HG03558 (cell line): ENCODE measurements at regions not wholly inside any gene's neighbourhood (a gene's known extent, or its start where the extent isn't known, plus 50 kb on each side); places are given as distances from the start of the nearest gene placed in this dataset.
"Not testable (repeated sequence)": the region's sequence is repeated elsewhere in the genome, so short reads cannot be mapped to it uniquely, and the experiment has no call there.

Experiments used
- ATAC-seq: cut with Tn5 transposase; IDR thresholded peaks from one replicate; pipeline ENCODE4 v1.9.1; 2021; ENCODE audit warnings: moderate number of reproducible peaks; ENCODE audit not compliant: unreplicated experiment; ENCODE audit errors: extremely low read depth

DNA sequence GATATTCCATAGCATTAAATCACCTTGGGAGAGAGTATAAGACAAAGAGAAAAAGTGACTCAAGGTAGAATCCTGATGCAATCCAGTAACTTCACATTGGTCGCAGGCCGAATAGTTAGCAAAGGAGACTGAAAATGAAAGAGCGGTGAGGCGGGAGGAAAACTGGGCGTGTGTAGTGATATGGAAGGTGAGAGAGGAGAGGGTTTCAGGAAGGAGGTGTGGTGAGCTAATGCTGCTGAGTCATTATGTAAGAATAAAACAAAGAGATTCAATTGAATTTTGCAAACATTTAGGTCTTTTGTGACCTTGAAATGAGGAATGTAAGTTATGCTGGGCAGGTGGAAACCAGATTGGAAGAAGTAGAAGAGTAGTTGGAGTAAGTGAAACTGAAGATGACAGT is 235.3 kb downstream of the C3orf38 start:
- ATAC-seq, result peak; percentile 79

DNA sequence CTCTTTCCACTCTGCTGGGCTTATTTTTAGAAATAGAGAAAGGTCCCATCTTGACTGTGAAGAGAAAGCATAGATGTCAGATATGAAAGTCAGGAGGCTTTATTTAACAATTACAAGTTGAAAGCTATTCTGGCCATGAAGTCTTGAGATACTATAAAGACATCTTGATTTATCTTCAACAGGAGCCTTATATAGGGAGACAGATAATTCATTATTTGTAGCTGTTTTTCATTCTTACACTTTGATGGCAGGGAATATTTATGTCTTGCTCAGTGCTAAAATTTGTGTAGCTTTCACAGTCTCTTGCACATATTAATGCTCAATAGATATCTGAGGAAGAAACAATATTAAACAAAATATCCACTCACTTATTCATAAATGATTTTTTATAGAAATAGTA is 248.8 kb downstream of the C3orf38 start:
- ATAC-seq, result no peak

DNA sequence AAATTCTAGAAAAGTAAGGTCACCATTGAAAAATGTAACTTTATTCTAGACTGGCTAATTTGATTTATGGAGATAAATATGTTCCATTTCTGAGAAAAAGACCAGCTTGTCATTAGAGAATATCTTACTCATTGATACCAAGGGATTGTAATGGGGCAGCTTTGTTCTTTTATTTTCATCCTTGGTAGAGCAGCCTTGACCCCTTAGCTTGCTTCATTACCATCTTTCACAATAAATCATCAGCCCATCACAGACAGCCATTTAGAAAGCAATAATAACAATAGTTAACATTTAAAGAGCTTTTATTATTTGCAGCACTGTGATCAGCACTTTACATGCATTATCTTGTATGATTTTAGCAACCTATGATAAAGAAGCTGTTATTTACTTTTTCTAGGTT is 253.6 kb downstream of the C3orf38 start:
- ATAC-seq, result no peak

DNA sequence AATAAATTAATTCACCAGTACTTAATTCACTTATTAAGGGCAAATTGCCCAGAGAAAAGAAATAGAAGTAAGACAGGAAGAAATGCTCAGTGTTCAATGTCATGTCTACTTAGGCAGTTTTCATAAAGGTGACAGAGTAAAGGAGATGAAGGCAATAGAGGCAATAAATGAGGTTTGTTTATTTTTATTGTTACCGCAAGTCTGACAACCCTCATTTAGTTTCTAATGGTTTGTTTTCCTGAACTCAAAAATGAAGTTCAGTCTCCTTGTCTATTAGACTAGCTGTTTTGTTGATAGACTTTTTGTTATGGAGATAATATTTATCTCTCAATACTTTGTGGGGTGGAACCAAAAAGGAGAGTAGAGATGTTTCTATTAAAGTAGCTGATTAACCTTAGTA is 258.3 kb downstream of the C3orf38 start:
- no peak for ATAC-seq

DNA sequence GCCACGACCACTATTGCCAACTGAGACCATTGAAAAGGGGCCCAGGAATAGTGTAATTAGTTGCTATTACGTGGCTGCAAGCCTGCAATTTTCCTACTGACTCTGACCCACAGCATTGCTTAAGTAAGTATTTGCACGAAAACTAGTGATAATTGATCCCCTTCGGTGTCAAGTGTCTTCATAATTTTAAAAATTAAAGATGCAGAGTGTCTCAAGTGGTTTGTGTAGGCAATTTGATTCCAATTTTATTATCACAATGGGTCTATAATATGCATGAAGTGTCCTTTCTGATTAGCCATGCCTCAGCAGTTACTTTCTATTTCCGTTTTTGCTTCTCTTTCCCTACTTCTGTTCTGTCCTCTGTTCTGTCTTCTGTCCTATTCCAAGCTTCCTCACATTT is 259.2 kb downstream of the C3orf38 start:
- ATAC-seq, result no peak

DNA sequence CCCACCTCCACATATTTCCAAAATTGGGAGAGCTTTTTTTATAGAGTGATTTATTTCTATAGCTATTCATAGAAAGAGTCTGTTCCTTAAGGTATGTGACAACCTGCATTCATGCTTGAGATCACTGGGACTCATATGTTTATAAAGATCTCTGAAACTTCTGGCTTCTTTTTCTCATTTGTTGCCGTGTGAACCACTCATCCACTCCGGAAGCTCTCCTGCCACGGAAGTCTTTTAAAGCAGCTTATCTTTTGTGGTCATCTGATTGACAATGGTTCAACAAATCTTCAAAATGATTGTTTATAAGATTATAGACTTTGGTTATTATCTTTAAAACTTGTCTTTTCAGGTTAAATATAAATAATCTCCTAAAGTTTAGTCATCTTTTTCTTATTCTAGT is 260.5 kb downstream of the C3orf38 start:
- ATAC-seq, result no peak

DNA sequence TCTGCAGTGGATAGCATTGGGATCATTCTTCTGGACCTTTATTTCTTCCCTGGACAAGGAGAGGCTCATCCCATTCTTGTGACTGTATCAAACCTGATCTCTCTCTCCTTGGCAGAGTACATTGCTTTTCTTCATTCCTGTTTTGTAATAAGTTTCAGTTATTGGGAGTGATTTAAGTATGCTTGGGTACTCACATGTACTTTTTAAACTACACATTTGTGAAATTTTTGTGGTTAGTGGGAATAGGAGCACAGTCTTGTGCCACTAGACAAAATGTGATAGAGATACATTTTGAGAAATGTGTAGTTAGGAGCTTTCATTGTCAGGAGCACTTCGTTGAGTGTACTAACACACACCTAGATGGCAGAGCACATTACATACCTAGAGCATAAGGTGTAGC is 262.6 kb downstream of the C3orf38 start:
- ATAC-seq, result no peak

DNA sequence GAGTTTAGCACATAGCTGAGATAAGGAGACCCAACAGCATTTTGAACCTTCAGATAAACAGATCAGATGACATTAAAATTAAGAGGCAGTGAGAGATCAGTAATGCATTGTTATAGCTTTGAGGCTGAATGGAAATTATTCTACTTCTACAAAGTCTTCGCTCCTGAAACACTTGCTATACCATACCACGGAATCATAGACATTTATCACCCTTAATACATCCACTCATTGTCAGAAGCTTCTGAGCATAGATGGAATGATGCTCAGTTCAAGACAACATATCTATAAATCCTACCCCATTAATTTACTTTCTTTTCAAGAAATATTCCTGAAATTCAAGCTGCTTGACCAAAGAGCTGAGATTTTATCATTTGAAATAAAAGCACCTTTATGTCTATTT is 266.7 kb downstream of the C3orf38 start:
- no peak for ATAC-seq

DNA sequence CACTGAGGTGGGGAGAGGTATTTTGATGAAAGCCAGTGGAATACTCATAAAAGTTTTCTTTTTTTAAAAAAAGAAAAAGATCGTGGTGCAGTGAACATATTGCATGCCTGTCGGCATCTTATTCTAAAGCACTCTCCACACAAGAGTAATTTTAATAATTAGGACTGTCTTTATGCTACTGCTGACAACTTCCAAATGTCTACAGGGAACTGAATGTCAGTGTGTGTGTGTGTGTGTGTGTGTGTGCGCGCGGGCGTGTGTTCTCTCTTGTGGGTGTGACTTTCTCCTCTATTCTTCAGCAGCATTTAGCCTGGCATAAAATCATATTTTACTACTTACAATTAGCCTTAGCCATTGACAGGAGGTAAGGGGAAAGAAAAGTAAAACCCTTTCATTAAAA is 268.5 kb downstream of the C3orf38 start:
- no peak for ATAC-seq

DNA sequence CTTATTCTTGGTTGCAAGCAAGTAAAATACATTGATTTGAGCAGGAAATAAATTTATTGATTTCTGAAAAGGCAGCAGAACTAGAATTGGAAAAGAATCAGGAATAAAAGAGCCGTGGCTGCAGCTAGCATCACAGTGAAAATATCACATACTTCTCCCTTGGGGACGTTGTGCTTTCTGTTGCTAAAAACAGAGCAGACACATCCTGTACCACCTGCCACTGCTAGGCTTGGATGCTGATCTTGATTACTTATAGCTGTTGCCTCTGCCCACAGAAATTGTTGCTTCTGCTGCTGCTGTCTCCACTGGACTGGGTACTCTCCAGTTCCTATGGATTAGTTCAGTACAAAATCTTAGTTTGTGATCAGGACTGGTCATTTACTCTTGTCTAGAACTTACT is 283.8 kb downstream of the C3orf38 start:
- peak; percentile 98 for ATAC-seq

DNA sequence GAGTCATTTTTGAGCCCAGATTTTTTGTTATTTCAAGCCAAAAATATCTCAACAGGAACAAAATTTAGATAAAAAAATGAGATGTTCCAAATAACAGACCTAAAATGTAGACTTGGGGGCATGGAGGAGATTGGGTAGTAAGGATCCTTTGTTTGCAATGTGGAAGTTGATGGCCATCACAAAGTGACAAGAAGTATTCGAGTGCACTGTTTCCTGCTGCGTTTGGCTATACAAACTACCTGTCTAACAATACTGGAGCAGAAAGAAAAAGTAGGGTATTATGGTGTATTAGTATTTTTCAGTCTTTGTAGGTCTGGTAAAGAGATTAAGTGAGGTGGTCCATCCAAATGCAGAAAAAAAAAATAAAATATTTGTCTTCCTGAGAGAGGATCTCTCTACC is 284.2 kb downstream of the C3orf38 start:
- ATAC-seq, result no peak

DNA sequence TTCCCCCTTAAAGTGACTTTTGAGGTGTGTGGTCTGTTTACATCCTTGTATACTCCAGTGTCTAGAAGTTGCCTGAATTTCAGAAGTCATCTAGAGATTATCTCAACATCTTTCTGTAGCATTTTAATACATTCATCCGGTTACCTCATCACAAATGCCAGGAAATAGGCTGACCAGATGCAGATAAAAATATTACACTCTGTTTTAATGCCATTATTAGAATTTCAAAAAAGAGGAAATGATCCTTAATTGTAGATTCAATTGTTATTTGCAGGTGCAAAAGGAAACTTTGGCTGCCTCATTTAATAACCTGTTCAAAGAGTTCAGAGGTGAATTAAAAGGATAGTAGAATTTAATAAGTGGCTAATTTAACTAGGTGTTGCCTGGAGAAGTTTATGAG is 290.9 kb downstream of the C3orf38 start:
- ATAC-seq, result no peak

DNA sequence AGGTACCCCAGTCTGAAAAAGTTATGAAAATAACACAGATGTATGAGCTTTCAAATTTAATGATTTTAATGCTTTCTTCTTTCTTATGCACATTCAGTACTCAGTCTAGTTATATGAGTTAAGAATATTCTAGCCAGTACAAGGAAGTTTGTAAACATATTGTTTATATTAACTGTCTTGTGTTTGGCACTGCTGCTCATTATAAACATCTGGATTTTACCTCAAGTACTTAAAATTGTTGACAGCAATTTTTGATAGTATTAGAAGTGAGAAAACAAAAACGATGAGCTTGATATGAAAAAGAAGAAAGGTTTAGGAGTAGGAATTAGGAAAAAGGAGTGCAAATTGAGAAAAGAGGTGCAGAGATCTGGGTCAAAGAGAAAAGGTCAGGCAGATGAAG is 293.3 kb downstream of the C3orf38 start:
- no peak for ATAC-seq

DNA sequence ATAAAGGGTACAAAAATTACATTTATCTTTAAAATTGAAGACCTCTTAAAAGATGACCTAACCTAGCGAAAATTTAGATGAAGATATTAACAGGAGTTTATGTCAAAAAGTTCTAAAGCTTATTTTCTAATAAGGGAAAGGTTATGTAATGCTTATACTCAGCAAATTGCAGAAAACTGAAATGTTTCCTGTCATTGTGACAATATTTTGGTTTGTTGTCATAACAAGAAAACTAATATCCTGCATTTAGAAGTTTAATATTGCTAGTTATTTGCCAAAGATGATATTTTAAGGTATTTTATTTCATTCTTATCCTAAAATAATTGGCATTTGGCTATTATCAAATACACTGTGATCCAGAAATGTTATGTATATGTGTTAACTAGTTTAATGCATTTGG is 294.5 kb downstream of the C3orf38 start:
- ATAC-seq, result no peak

DNA sequence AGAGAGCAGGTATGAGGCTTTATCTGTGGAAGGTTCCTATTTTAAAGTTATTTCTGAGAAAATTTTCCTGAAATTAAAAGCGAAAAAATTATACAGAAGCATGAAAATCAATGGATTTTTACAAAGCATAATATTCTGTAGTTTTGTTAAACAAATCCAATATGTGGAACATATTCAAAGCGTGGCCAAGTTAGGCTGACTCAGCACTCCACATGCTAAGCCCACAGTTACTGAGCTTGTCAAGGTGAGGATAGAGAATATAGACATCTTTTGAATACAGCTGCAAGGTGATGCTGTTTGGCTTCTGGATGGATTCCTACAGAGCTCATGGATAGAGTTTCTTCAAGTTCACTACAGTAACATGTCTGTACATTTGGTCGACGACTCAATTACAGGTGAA is 302.5 kb downstream of the C3orf38 start:
- ATAC-seq, result no peak

DNA sequence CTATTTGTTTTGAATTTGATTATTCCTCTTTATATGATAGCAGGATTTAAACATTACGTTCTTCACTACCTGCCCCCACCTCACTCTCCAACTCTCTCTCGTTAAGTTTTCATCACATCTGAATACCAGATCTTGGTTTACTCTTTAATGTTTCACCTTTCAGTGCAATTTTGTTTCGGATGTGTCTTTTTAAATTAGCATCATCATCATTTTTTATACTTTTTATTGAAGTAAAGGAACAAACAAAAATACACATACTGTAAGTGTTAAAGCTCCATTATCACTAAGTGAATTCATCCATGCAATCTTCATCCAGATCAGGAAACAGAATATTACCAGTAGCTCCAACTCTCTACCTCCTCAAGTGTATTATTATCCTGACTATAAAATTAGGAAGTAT is 310.6 kb downstream of the C3orf38 start:
- no peak for ATAC-seq

DNA sequence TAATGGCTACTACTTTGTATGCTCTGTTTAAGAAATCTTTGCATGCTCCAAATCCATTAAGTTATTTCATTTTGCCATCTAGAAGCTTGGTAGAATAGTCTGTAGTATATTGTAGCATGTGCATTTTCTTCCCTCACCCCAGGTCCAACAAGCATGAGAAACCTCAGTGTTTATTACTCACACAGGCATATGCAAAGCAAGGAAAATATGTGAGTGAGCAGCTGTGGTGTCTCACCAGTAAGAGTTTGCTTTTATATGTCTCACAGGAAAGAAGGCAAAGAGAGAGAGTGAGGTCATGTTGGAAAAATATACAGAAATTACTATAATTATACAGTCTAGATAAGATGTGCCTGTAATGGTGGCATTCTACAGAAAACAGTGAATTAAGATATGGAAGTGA is 312.5 kb downstream of the C3orf38 start:
- no peak for ATAC-seq

DNA sequence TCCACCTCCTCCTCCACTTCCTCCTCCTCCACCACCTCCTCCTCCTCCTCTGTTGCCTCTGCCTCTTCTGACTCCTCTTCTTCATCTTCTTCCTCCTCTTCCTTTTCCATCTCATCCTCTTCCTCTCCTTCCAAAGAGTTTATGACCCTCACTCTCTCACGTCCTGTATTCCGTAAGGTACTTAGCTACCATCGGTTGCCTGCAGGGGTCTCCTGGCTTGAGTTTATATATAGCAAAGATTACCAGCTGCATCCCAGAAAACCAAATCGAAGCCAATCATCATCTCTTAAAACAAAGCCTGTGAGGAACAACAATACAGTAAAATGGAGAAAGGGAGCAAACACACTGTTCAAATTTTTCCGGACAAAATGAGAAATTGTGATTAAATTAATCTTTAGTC is 317.4 kb downstream of the C3orf38 start:
- ATAC-seq, result no peak

DNA sequence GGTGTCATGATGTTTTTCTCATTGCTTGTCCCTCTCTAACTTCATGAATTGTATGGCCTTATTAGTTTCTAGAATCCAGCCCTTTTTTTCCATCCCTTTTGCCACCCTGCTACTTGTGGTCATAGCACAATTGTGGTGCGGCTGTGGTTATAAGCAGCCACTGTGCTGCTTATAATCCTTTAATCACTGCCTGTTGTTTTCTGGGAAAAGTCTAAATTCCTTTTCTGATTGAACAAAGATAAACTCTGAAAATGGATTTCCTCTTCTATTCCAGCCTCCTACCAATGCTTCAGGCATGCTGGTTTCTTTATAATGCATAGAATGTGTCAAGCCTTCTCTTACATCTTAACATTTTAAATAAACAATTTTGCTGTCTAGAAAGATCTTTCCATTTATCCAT is 319.5 kb downstream of the C3orf38 start:
- ATAC-seq, result no peak

DNA sequence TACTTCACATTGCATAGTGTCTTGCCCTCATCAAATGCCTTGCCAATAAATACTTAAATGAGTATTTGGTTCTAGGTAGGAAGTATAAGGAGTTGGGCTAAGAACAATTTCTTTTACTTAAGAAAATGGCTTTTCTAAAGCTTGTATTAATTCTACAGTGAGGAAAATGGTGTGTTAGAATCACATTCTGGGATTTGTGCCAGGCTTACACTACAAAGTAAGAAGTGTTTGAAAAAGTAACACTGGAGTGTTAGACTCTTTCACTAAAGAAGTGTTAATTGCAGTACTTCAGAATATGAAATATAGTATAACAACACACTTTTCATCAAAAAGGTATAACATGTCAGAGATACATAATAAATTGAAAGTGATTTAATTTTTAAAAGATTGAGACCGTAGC is 328.7 kb downstream of the C3orf38 start:
- no peak for ATAC-seq

DNA sequence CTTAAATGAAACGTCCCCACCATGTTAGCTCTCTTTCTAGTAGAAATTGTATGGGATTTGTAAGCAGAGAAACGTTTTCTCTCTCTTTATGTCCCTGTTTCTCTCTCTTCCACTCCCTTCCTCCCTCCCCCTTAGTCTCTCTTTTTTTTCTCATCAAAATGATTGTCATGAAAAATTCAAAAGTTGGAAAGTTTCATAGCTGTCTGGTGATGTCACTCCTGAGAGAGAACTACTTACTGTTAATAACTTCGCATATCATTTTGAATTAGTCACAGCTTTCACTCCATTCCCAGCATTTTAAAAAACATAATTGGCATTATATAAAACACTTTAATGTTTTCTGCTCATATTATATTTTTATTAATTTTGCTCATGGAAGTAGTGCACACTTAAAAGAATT is 331.1 kb downstream of the C3orf38 start:
- no peak for ATAC-seq

DNA sequence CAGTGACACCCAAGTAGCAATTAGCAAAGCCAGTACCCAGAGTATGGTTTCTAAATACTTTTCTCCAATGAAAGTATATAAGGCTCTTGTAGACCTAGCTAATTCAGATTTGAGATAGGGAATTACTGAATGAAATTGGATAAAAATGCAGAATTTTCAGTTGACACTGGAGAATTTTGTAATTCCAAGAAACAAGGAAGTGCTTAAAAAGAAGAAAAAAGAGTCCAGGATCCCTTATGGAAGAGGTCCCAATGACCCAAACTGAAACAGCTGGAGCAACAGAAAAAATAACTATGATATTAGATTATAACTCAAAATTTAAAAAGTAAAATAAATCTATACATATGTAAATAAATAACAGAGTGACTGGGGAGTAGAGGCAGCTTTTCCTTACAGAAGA is 335.2 kb downstream of the C3orf38 start:
- no peak for ATAC-seq

DNA sequence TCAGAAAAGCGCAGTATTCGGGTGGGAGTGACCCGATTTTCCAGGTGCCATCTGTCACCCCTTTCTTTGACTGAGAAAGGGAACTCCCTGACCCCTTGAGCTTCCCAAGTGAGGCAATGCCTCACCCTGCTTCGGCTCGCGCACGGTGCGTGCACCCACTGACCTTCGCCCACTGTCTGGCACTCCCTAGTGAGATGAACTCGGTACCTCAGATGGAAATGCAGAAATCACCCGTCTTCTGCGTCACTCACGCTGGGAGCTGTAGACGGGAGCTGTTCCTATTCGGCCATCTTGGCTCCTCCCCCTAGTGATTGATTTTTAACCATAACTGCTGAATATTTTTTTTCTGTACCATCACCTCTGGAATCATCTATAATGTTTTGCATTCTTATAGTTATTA is 359.1 kb downstream of the C3orf38 start:
- not testable (repeated sequence) for ATAC-seq
